ENCODE measurements at regions not wholly inside any gene's neighbourhood (a gene's known extent, or its start where the extent isn't known, plus 50 kb on each side); places are given as distances from the start of the nearest gene placed in this dataset.

GRCh38 chr9:26530841-26531240 lies 361.8 kb downstream of the CAAP1 start:
- no peak for DNase-seq
- no peaks in the 10 kb centered on the region for H3K4me1 Mint-ChIP-seq
- Histone ChIP-seq H3K27me3 (ENCODE audit: control insufficient read depth, insufficient read depth, low read length) (no peaks in the 10 kb centered on the region), H3K9me3 (ENCODE audit: control insufficient read depth, insufficient read depth, low read length) (no peaks in the 10 kb centered on the region), H3K4me1 (ENCODE audit: control insufficient read depth, insufficient read depth, low read length) (no peaks in the 10 kb centered on the region), H3K36me3 (ENCODE audit: control insufficient read depth, insufficient read depth, low read length) (no peaks in the 10 kb centered on the region), H3K4me3 (ENCODE audit: low read length) (no peak overlapping the region), H3K27ac (ENCODE audit: low read length) (no peak overlapping the region)
- intact Hi-C loops (cut with micrococcal nuclease): no loop called here
- 73% methylated on average over 2 of the region's 2 CpGs for WGBS (ENCODE audit: insufficient coverage)
- H3K36me3 Mint-ChIP-seq: no peaks in the 10 kb centered on the region
- ATAC-seq: no peak
- H3K27ac Mint-ChIP-seq: no peak overlapping the region
- H3K27me3 Mint-ChIP-seq (ENCODE audit: low read depth in 2 of 2): no peaks in the 10 kb centered on the region
- peaks cover 13 to 26% of the 10 kb centered on the region in 2 donors for H3K9me3 Mint-ChIP-seq
- TF ChIP-seq CTCF (IDR thresholded peaks at IDR 0.05): no peak
- H3K4me3 Mint-ChIP-seq: no peak overlapping the region

DNA sequence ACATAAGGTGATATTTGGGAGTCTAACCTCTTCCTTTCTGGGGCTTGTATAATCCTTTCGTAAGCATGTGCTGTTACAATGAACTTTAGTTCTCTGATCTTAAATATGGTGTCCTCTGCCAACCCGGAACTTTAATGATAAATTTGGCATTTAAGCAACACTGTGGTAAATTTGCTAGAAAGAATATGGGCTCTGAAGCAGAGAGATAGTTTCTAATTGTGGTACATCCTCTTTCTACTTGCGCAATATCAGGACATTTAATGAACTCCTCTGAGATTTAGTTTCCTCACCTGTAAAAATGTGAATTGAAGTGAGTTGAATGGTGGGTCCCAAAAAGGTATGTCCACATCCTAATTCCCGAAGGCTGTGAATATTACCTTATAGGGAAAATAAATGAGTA lies 364.7 kb downstream of the CAAP1 start:
- H3K9me3 Mint-ChIP-seq: peaks cover 14 to 27% of the 10 kb centered on the region in 2 donors
- no peaks in the 10 kb centered on the region for H3K36me3 Mint-ChIP-seq
- H3K4me1 Mint-ChIP-seq: no peaks in the 10 kb centered on the region
- H3K4me3 Mint-ChIP-seq: no peak overlapping the region
- ATAC-seq: no peak
- Histone ChIP-seq H3K36me3 (ENCODE audit: control insufficient read depth, insufficient read depth, low read length) (no peaks in the 10 kb centered on the region), H3K4me1 (ENCODE audit: control insufficient read depth, insufficient read depth, low read length) (no peaks in the 10 kb centered on the region), H3K4me3 (ENCODE audit: low read length) (no peak overlapping the region), H3K9me3 (ENCODE audit: control insufficient read depth, insufficient read depth, low read length) (no peaks in the 10 kb centered on the region), H3K27me3 (ENCODE audit: control insufficient read depth, insufficient read depth, low read length) (no peaks in the 10 kb centered on the region), H3K27ac (ENCODE audit: low read length) (no peak overlapping the region)
- no peaks in the 10 kb centered on the region for H3K27me3 Mint-ChIP-seq (ENCODE audit: low read depth in 2 of 2)
- TF ChIP-seq CTCF (IDR thresholded peaks at IDR 0.05): no peak
- intact Hi-C loops (cut with micrococcal nuclease): no loop called here
- DNase-seq: no peak
- WGBS (ENCODE audit: insufficient coverage): 85% methylated on average over 3 of the region's 4 CpGs
- H3K27ac Mint-ChIP-seq: no peak overlapping the region

GRCh38 chr9:26524267-26524666 lies 368.3 kb downstream of the CAAP1 start:
- H3K27ac Mint-ChIP-seq: no peak overlapping the region
- Histone ChIP-seq H3K36me3 (ENCODE audit: control insufficient read depth, insufficient read depth, low read length) (no peaks in the 10 kb centered on the region), H3K9me3 (ENCODE audit: control insufficient read depth, insufficient read depth, low read length) (no peaks in the 10 kb centered on the region), H3K4me1 (ENCODE audit: control insufficient read depth, insufficient read depth, low read length) (no peaks in the 10 kb centered on the region), H3K4me3 (ENCODE audit: low read length) (no peak overlapping the region), H3K27ac (ENCODE audit: low read length) (no peak overlapping the region), H3K27me3 (ENCODE audit: control insufficient read depth, insufficient read depth, low read length) (no peaks in the 10 kb centered on the region)
- intact Hi-C loops (cut with micrococcal nuclease): no loop called here
- no peaks in the 10 kb centered on the region for H3K4me1 Mint-ChIP-seq
- no peak overlapping the region for H3K4me3 Mint-ChIP-seq
- no peak for TF ChIP-seq CTCF (IDR thresholded peaks at IDR 0.05)
- no peaks in the 10 kb centered on the region for H3K27me3 Mint-ChIP-seq (ENCODE audit: low read depth in 2 of 2)
- DNase-seq: no peak
- no peaks in the 10 kb centered on the region for H3K36me3 Mint-ChIP-seq
- peaks cover 13 to 14% of the 10 kb centered on the region in 2 donors for H3K9me3 Mint-ChIP-seq
- no peak for ATAC-seq
- 47% methylated on average over 1 of the region's 1 CpG for WGBS (ENCODE audit: insufficient coverage)

GRCh38 chr9:26523577-26523976 lies 369.0 kb downstream of the CAAP1 start:
- no peaks in the 10 kb centered on the region for H3K36me3 ChIP-seq (ENCODE audit: control insufficient read depth, insufficient read depth, low read length)
- Mint-ChIP-seq H3K27me3 (ENCODE audit: low read depth in 2 of 2) (no peaks in the 10 kb centered on the region), H3K27ac (no peak overlapping the region), H3K36me3 (no peaks in the 10 kb centered on the region), H3K4me1 (no peaks in the 10 kb centered on the region), H3K9me3 (peaks cover 13 to 16% of the 10 kb centered on the region in 2 donors), H3K4me3 (no peak overlapping the region)
- DNase-seq: no peak
- H3K27ac ChIP-seq (ENCODE audit: low read length): no peak overlapping the region
- no peaks in the 10 kb centered on the region for H3K4me1 ChIP-seq (ENCODE audit: control insufficient read depth, insufficient read depth, low read length)
- no peak overlapping the region for H3K4me3 ChIP-seq (ENCODE audit: low read length)
- intact Hi-C loops (cut with micrococcal nuclease): no loop called here
- ATAC-seq: no peak
- no peaks in the 10 kb centered on the region for H3K9me3 ChIP-seq (ENCODE audit: control insufficient read depth, insufficient read depth, low read length)
- 50% methylated on average over 3 of the region's 3 CpGs for WGBS (ENCODE audit: insufficient coverage)
- no peak for TF ChIP-seq CTCF (IDR thresholded peaks at IDR 0.05)
- no peaks in the 10 kb centered on the region for H3K27me3 ChIP-seq (ENCODE audit: control insufficient read depth, insufficient read depth, low read length)

Data from natural killer cell (primary cell).